ENCODE measurements at regions not wholly inside any gene's neighbourhood (a gene's known extent, or its start where the extent isn't known, plus 50 kb on each side); places are given as distances from the start of the nearest gene placed in this dataset.

GRCh38 chr2:235127931-235128330 lies 176.1 kb downstream of the SH3BP4 start:
- no peak for TF ChIP-seq POLR2A (IDR thresholded peaks at IDR 0.05)
- no peak for TF ChIP-seq CTCF (IDR thresholded peaks at IDR 0.05)
